HG03439 (cell line): ENCODE measurements at regions not wholly inside any gene's neighbourhood (a gene's known extent, or its start where the extent isn't known, plus 50 kb on each side); places are given as distances from the start of the nearest gene placed in this dataset.

Experiments
- ATAC-seq: cut with Tn5 transposase; IDR thresholded peaks from one replicate; pipeline ENCODE4 v1.9.1; 2021; ENCODE audit warnings: mild to moderate bottlenecking, moderate library complexity; ENCODE audit not compliant: unreplicated experiment

DNA sequence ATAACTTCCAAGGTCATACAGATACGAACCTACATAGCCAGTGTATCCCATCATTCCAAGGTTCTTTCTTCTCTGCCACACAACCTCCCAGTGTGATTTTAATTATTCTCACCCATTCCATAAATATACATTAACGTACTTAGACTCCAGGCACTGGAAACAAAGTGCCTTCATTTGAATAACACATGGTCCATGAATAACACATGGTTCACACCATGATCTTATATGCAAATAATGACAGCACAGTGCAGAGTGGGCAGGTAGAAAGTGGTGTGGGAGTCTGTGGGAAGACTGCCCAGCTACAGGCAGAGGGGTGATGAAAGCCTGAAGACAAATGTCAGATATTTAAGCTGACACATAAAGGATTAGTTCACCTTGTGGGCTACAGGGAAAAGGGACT lies 425.2 kb downstream of the HACE1 start:
- no peak for ATAC-seq

DNA sequence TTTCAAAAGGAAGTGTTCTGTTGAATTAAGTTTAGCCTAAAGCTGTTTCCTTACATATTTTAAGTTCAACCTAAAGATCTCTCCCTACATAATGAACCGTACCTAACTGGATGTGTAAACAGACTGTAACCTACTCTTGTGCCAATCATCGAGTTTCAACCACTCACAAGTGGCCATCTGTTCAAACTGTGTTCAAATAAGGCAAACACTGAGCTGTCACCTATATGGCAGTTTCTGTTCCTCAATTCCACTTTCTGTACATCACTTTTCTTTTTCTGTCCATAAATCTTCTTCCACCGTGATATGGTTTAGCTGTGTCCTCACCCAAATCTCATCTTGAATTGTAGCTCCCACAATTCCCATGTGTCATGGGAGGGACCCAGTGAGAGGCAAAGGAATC lies 428.6 kb downstream of the HACE1 start:
- ATAC-seq = no peak

DNA sequence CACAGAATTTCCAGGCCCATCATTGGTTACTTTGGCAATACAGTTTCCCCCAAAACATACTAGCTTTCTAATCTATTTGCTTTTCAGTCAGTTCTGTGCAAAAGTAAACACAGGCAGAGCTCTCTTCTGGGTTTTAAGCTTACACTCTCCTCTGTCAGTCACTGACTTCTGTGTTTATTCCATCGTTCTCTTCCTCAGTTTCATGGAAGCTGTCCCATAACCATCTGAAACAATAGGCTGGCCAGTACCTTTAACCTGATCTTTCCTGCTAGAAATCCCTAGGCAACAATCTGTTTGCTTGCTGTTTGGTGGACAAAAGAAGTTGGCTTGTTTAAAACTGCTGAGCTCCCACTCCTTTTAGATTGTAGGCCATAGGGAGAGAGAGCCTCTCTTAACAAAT lies 431.5 kb downstream of the HACE1 start:
- no peak for ATAC-seq

DNA sequence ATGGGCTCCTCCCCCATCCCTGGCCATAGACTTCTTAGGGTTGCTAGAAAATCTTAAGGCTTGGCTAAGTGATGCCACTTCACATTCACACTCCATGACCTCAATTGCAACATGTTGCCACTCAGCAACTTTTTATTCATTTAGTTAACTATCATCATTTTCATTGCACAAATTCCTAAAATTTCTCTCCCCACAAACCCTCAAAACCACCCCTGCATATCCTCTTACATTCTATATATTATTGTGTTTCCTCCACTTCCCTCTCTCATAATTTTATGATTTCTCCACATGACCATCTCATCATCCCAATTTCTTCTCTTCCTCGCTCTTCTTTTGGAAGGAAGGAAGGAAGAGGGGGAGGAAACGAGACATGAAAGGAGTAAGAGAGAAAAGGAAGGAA lies 436.0 kb downstream of the HACE1 start:
- ATAC-seq = no peak

DNA sequence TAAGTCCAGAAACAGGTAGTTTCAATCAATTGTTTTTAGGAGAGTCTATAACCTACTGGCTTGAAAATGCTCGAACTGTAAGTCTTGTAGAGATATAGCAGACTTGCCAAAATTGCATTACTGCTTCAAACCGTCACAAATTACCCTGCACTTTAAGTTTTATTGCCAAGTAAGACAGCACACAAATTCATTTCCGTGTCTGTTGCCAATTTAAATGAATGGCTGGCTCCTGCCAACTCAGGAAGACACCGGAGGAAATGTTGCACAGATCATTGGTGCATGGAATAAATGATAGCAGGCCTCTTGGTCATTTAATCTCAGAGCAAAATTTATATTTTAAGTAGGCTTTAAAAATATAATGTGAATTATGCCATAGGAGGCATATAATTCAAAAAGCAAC lies 438.1 kb downstream of the HACE1 start:
- no peak for ATAC-seq

DNA sequence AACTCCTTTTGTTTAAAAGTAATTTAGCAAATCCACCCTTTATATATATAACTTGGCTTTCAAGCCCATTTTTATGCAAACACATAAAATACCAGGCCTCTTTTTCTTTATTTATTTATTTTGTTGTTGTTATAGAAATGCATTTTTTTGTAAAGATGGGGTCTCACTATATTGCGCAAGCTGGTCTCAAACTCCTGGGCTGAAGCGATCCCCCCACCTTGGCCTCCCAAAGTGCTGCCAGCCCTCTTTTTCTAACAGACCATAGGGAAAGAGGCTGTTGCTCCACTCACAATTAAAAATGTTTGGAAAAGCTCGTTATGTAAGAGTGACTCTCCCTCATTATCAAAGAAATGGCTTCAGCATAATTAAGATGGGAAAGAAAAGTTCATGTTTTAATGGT lies 440.9 kb downstream of the HACE1 start:
- no peak for ATAC-seq

DNA sequence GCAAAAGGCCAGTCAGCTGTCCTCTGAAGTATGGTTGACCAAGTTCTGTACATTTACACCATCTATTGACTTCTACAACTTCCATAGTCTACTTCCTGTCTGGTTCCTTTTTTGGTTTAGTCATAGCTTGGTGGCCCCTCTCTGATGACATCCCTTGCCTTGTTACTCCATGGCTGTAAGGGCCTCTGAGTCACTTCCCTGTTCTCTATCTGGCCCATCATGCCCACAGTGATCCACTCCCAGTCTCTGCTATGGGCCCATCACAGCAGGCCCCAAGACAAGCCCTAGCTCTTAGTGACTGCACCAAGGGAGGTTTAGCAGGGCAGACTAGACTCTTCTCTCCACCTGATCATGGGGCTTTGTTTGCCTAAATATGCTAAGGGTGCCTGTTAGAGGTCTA lies 441.6 kb downstream of the HACE1 start:
- no peak for ATAC-seq

DNA sequence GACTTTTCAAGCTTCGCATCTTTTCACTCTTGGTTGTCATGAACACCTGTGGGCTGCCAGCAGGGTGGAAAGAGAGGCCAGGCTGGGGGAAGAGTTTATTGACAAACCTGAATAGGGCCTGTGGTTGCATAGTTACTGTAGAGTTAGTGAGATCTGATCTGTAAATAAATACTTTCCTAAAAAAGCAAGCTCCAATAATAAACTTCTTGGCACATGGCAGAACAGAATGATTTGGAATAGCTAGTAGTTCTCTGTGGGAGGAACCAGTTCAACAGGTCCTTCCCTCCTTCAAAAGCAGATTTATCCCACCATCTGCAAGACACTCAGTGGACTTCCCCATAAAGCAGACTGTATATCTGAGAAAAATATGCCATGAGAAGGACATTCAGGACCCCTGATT lies 445.0 kb downstream of the HACE1 start:
- ATAC-seq = no peak

DNA sequence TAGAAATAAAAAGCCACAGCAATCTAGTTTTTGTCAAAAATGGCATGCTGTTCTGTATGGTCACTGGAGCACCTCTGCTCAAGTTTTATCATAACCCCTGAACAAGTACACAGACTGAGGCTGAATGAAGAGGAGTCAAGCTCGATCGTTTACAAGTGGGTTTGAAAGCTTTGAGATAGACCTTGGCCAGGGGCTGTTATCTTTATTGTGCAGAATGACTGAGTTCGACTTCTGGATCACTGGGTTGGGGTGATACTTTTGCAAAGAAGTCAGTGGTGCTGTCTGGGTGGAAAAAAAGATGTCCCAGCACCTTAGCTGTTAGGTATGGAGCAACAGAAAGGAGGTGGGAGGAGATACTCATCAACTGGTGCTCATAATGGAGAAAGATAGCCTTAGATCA lies 446.0 kb downstream of the HACE1 start:
- ATAC-seq = no peak

DNA sequence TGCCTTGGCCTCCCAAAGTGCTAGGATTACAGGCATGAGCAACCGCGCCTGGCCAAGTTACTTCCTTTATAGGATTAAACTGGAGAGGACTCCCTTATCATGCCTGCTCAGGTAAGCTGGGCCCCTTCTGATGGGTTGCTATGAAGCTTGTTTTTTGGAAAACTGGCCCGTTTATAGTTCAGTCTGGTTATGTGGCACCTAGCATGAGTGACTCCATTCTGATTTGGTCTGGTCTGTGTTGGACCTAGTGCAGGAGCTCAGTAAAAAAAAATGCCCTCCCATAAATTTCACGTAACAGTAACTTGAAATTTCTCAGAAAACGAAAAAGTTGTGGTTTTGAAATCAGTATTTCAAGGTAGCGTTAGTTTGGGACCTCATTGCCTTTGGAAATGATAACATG lies 448.4 kb downstream of the HACE1 start:
- ATAC-seq = no peak

DNA sequence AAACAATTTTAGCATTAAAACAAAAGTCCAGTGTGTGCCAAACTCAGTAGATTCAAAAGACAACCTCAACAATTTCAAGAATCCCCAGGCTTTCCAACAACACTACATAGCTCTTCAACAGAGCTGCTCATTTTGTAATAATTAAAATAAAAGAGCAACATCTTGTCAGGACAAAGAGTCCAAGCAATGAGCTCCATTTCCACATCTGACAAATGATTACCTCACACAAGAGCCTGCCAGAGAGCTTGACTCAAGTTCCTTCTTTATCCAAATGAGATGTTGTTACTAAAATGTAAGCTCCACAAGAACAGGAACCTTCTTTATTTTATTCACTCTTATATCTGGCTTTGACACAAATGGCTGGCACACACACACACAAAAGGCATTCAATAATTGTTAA lies 449.8 kb downstream of the HACE1 start:
- no peak for ATAC-seq

DNA sequence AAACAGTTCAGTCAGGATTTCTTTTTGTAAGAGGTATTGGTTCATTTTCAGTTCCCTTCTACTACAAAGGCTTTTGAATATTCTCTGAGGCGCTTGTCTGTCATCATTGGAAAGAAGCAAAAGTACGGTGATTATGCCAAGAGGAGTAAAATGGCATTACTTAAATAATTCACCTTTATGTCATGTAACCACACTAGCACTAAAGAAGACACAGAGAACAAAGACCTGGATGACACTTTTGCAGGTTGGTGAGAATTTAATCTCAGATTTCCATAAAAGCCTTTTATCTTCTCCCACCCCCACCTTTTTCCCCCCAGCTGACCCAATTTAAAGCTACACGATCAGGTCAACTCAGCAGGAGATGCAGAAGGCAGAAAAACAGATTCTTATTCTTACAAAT lies 451.8 kb downstream of the HACE1 start:
- no peak for ATAC-seq

DNA sequence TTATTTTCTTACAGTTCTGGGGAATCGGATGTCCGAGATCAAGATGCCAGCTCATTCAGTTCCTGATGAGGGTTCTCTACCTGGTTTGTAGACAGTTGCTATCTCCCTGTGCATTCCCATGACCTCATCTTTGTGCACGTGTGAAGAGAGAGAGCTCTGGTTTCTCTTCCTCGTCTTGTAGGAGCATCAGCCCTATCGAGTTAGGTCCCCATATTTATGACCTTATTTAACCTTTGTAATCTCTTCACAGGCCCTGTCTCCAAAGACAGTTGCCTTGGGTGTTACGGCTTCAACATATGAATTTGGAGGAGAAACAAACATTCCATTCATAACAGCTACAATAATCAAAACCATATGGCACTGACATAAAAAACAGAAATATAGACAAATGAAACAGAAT lies 455.3 kb downstream of the HACE1 start:
- ATAC-seq = no peak

DNA sequence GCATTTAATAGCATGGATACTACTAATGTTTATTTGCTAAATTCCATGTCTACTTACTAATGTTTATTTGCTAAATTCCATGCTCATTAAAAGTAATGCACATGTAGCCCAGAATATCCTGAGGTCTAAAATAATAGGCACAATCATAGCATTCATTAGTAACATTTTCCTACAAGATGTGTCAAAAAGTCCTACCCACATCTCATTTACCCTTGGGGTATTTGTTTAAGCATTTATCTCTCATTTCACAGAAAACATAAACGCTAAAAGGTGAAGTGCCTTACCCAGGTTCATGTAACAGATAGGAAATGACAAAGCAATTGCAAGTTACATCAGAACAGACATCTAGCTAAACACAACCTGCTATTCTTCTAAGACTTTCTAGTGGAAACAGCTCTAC lies 457.1 kb downstream of the HACE1 start:
- ATAC-seq = no peak

DNA sequence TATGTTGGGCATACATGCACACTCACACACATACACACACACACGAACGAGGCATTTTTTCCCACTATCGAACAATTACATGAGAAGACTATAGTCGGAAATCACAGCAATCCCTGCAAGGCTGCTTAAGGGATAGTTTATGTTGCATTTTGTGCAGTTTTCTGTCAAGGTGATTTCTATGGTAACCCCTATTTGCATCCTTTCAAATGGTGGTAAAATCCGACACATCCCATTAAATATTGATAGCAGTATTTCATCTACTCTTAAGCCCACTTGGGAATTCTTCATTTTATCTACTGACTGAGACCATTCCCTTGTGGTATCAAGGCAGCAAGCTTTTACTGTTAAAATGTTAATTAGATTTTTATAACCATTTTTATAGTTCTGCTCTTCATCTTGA lies 457.8 kb downstream of the HACE1 start:
- ATAC-seq = no peak

DNA sequence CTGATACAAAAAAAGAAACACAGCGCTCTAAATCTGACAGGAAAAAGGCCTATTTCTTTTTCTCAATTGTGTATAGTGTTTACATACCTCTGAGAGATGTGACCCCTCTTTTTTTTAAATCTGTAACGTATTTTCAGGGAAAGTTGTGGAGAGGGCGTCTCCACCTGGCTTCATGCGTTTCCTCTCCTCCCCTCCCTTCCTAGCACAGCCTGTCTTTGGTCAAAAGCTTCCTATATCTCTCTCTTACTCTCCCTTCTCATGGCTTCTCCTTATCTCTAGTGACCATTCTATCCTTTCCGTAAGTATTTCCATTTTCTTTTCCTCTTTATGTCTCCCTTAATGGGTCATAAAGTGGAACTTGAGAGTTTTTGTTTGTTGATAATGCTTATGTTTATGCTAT lies 458.9 kb downstream of the HACE1 start:
- ATAC-seq = no peak

DNA sequence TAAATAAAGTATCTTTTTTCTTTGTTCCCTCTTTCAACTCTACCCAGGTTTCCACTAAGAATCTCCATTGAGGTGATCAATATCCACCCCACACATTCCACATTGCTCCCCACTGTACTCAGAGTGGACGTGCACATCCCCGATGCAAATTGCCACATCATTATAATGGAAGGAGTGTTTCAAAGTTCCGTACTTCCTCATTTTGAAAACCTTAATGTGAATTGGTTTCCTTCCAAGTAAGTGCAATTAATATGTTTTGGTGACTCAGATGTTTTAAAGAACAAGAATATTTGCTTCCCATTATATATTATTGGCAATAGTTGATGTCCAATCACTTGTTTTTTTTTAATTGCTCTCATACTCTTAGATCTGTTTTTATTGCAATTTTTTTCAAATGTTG lies 463.6 kb downstream of the HACE1 start:
- no peak for ATAC-seq

DNA sequence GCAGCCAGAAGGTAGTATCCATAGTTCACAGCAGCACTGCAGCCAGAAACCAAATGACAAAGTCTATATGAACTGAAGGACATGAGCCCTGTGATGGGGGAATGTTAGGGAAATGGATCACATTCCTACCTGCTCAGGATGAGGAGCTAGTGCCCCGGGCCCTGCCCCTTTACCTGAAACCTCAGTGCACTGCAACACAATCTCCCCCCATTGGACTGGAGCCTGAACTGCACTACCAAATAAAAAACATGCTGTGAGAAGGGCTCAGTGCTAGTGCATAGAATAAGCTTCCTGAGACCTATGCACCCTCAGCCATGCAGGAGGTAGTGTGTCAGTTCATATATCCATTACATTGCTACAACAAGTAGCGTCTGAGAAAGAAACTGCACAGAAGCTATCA lies 477.8 kb downstream of the HACE1 start:
- no peak for ATAC-seq

DNA sequence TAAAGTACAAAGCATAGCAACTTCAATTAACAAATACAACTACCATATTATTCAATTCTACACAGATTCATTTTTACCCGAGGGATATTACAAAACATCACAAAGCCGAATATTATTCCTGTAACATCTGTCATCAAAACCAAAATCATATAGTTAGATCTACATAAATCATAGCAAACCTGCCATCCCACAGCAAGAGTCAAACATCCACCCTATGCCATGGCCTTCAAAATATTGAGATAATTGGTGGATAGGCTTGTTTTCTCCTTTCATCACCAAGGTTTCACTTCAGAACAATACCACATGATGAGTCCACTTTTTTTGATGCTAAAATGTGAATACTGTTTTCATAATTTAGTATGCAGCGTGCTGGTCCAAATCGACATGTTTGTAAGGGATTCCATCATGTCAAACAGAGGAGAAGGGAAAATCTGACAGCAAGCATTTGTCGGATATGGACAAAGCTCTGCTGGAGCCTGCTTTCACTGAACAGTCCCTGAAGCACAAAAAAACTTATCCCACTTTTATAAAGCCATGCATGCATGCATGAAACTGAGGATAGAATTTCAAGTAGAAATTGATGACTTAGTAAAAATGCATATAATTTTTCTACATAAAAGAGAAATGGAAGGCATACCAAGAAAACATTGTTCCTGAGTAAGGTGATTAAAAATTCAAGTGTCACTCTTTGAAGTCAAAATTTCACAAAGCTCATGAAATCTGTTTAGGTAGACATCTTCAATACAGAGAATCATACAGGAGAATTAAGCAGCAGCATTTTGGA lies 494.1 kb downstream of the HACE1 start:
- no peak for ATAC-seq

DNA sequence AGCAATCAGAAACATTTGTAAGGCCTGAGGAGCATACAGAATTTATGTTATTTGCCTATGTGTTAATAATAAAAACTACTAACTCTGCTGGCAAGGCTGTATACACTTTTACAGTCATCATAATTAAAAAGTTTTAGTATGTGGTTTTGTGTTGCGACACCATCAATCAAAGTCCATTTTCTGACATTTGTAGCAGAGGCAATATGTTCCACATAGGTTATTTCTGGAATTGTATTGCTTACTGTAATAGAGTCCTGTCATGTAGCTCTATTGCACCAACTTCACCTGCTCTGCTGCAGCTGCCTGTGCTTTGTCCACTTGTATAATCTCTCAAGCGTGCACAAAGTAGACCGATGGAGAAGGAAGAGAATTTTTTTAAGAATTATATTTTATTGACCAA lies 501.8 kb downstream of the HACE1 start:
- ATAC-seq = no peak

DNA sequence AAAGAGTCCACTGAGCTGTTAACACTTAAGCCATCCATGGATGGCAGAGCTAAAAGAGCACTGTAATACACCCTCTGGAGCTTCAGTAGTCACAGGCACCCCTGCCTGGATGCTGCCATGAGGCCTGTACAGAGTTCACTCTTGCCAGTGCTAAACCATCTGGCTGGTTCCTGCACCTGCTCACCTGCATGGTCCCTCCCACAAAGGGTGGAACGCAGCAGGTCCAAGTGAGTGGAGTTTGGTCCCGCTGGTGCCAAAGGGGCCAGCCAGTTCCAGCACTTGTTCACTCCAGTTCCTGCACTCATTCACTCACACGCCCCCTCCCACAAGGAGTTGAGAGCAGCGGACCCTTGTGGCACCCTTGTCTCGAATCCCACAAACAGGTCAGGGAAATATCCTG lies 503.5 kb downstream of the HACE1 start:
- ATAC-seq = no peak

DNA sequence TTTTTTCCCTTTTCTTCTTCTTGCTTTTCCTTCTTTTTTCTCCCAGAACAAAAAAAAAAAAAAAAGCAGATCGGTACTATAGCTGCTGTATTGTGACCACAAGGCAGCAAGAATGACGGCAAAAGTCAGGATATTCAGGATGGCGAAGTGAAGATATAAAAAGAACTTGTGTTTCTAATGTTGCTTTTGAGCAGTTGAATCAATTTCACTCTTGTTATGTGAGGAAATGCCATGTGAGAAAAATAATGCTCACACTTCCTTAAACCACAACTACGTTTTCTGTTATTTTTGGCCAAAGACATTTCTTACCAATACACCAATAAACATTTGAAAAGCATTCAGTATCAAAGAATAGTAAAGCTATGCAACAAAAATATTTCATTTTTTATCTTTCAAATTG lies 510.5 kb downstream of the HACE1 start:
- ATAC-seq = no peak

DNA sequence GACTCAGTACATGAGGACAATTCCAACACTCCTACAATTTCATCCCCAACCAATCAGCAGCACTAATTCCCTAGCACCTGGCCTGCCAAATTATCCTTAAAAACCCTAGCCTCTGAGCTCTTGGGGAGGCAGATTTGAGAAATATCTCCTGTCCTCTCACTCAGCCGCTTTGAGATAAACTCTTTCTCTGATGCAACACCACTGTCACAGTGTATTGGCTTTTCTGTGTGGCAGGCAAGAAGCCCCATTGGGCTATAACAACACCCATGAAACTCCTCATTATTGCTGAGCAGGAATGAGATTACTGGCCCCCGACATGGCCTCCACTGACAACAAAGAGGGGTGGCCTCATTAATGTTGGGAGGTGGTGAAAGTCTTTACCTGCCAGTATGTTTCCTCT lies 515.5 kb downstream of the HACE1 start:
- no peak for ATAC-seq
